HG03139 (cell line): ENCODE measurements at regions not wholly inside any gene's neighbourhood (a gene's known extent, or its start where the extent isn't known, plus 50 kb on each side); places are given as distances from the start of the nearest gene placed in this dataset.
"Not testable (repeated sequence)": the region's sequence is repeated elsewhere in the genome, so short reads cannot be mapped to it uniquely, and the experiment has no call there.

Experiments used
- ATAC-seq: cut with Tn5 transposase; IDR thresholded peaks from one replicate; pipeline ENCODE4 v1.9.1; 2021; ENCODE audit not compliant: unreplicated experiment

GRCh38 chr22:34416022-34416860, 496.0 kb upstream of the LARGE1 start:
- no peak for ATAC-seq

- not testable (repeated sequence) for ATAC-seq
Measured at GRCh38 chr22:34422948-34423347, 502.7 kb upstream of the LARGE1 start.

- ATAC-seq = no peak
Measured at GRCh38 chr22:34427436-34427835, 507.2 kb upstream of the LARGE1 start.

DNA sequence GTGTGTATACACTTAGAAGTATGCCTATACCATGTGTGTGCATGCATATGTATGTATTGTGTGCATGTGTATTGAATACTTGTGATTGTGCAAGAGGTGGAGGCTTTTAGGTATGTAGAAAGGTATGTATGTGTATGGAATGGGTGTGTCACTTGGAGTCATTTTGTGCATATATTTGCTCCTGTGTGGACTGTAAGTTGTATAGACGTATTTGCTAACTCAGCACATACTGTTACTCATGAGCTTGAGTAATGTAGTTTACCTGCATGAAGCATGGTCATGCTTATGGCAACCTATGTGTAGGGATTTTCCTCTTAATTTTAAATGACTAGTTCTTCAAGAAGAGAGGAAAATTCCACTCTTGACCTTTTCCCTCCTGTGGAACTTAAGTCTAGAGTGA, 507.6 kb upstream of the LARGE1 start:
- ATAC-seq = no peak

- no peak for ATAC-seq
Measured at GRCh38 chr22:34429314-34429713, 509.0 kb upstream of the LARGE1 start.

GRCh38 chr22:34430386-34430785, 510.1 kb upstream of the LARGE1 start:
- ATAC-seq = no peak

DNA sequence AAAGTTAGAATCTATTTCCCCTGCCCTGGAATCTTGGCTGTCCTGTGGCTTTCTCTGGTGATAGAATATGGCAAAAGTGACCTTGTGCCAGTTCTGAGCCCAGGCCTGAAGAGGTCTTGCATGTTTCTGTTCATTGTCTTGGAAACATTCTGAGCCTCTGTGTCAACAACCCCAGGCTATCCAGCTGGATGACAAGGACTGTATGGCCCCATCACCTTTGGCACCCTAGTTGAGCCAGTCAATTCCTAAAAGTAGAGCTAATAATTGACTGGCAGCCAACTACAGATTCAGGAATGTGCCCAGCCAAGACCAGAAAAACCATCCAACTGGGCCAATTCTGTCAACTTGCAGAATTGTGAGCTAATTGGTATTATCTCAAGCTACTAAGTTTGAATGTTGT, 514.1 kb upstream of the LARGE1 start:
- no peak for ATAC-seq

DNA sequence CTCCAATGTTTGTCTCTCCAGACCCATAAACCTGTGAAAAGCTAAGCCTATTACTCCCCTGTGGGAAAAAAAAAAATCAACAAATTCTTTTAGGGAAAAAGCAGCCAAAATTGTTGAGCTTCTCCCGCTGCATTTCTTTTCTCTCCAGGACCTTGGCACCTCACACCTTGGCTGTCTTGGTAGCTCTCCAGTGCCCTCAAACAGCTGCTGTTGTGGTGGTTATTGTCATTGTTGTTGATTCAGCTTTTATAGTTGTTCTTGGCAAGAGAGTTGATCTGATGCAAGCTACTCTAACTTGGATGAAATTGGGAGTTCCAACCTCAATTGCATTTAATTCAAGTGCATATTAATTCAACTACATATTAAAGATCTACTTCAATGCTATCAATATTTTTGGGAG, 516.9 kb upstream of the LARGE1 start:
- ATAC-seq = no peak

- ATAC-seq = no peak
Measured at GRCh38 chr22:34454598-34454997, 534.3 kb upstream of the LARGE1 start.

DNA sequence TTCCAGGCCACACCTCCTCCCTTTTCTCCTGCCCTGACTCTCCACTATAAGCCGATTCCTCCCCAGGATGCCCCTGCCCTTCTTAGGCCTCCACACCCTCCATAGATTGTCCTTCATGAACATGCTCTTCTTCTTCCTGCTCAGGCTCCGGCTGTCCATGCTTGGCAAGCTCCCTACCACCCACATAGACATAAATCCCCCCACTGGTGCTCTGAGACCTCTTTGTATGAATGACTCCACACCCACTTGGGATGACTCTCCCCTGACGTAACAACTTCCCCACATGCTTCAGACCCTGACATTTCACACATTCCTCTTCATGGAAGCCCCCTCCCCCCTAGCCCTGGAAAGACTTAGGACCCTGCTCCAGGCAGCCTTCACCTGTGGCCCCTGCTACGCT, 542.5 kb upstream of the LARGE1 start:
- no peak for ATAC-seq

DNA sequence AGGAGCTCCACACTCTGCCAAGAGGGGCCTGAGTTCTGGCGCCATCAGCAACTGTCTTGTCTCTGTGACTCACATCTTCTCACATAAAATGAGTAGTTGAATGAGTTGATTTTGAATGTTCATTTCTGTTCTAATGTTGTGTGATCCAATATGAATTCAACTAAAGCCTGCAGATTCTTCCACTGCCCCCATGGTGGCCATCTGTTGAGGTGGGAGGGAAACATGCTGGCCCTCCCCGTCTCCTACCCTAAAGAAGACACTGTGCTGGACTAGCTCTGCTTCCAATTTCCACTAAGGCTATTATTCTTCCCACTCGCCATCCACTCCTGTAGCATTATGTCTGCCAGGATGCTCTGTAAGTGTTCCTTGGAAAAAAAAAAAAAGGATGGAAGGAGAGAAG, 555.6 kb upstream of the LARGE1 start:
- no peak for ATAC-seq

DNA sequence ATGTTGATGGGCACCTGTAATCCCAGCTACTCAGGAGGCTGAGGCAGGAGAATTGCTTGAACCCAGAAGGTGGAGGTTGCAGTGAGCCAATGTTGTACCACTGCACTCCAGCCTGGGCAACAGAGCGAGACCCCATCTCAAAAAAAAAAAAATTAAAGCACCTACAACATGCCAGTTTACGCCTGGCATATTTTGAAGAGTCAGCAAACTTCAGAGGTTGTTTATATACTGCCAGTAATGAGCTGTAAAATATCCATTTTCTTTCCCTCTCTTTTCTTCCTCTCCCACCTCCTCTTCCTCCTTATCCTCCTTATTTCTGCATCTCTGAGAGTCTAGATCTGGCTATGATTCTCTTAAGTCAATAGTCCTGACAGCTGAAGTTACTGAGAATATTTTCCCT, 556.5 kb upstream of the LARGE1 start:
- no peak for ATAC-seq

- ATAC-seq = no peak
Measured at GRCh38 chr22:34481090-34481489, 560.8 kb upstream of the LARGE1 start.

DNA sequence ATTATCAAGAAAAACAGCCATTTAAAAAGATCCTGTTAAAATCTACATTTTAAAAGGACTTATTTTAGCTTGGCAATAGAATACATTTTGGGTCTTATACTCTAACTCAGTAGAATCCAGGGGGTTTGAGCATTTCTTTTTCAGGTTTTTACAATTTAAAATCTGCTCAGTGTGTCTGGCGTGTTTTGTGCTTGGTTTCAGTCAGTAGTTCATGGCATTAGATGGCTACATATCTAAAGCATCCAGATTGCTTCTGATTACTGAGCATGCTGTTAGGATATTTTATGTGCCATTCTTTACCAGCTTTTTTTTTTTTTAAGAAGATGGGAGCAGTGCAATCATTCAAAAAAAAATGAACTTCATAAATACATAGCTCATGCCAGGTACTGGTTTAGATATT, 566.1 kb upstream of the LARGE1 start:
- ATAC-seq = no peak

DNA sequence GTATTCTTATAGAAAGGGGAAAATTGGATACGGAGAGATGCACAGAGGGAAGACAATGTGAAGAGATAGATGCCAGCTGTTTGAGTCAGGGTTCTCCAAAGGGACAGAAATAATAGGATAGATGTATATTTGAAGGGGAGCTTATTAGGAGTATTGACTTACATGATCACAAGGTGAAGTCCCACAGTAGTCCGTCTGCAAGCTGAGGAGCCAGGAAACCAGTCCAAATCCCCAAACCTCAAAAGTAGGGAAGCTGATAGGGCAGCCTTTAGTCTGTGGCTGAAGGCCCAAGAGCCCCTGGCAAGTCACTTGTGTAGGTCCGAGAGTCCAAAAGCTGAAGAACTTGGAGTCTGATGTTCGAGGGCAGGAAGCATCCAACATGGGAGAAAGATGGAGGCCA, 569.6 kb upstream of the LARGE1 start:
- no peak for ATAC-seq

GRCh38 chr22:34490886-34491285, 570.6 kb upstream of the LARGE1 start:
- ATAC-seq = no peak

GRCh38 chr22:34493486-34493885, 572.5 kb upstream of the ISX start:
- ATAC-seq = no peak

- no peak for ATAC-seq
Measured at GRCh38 chr22:34501366-34501965, 564.5 kb upstream of the ISX start.

GRCh38 chr22:34502821-34503220, 563.1 kb upstream of the ISX start:
- no peak for ATAC-seq

GRCh38 chr22:34508797-34509196, 557.2 kb upstream of the ISX start:
- no peak for ATAC-seq

GRCh38 chr22:34526681-34527080, 539.3 kb upstream of the ISX start:
- ATAC-seq = no peak

GRCh38 chr22:34534101-34534500, 531.9 kb upstream of the ISX start:
- ATAC-seq = no peak

DNA sequence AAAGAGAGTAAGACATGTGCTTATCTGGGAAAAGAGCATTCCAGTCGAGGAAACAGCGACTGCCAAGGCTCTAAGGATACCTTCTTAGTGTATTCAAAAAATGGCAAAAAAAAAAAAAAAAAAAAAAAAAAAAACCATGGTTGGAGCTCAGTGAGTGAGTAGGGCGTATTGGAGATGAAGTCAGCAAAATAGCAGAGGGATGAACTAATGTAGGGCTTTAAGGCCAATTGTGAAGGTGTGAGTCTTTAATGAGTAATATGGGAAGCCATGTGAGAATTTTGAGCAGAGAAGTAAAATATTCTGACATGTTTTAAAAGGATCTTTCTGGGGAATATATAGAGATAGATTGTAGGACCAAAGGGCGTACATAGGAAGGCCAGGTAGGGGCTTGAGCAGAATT, 498.6 kb upstream of the ISX start:
- ATAC-seq = no peak
